Gastroesophageal sphincter (tissue), 3 donors: ENCODE measurements at regions not wholly inside any gene's neighbourhood (a gene's known extent, or its start where the extent isn't known, plus 50 kb on each side); places are given as distances from the start of the nearest gene placed in this dataset.

Experiments used
- EP300 ChIP-seq: sonication (generic); formaldehyde crosslinking; IDR thresholded peaks from one replicate; pipeline ENCODE4 v1.6.1; 2017; ENCODE audit warnings: antibody characterized with exemption, mild to moderate bottlenecking
- POLR2A ChIP-seq, 2 donors: fragments of 450-650 bp; IDR thresholded peaks; one replicate each; pipeline ENCODE4 v1.6.1; 2017; ENCODE audit warnings: antibody characterized with exemption in 2 of 2, mild to moderate bottlenecking in 2 of 2, moderate library complexity in 1 of 2
- POLR2AphosphoS5 ChIP-seq: sonication (generic); formaldehyde crosslinking; IDR thresholded peaks from one replicate; pipeline ENCODE4 v1.6.1; 2017; ENCODE audit warnings: antibody characterized with exemption
- TF ChIP-seq, protein P1 (sequence below), 4 experiments: fragments of 200-600 bp in 2 of 4; fragments of 450-650 bp in 2 of 4; sonication (generic) in 1 of 4; IDR thresholded peaks; one replicate each; pipeline ENCODE4 v1.5.1; 2017 to 2019; ENCODE audit warnings: antibody characterized with exemption in 4 of 4, mild to moderate bottlenecking in 2 of 4, moderate library complexity in 2 of 4

DNA sequence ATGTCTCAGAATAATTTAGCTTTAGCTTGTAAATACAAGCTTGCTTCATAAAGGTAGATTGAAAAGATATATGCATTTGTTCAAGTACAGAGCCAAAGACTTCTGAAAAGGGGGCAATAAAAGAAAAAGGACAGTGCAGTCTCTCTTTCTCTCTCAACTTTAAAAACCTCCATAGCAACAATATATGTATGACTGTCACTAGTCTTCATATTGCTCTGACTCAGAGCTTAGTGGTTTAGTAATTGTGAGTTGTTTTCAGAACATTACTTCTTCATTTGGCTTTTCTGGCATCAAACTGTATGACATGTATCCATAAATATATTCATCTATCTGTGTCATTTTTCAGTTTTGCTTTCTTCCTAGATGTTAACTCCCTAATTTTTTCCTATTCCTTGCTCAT lies 194.6 kb upstream of the KIF2A start:
- TF ChIP-seq, protein P1, sequence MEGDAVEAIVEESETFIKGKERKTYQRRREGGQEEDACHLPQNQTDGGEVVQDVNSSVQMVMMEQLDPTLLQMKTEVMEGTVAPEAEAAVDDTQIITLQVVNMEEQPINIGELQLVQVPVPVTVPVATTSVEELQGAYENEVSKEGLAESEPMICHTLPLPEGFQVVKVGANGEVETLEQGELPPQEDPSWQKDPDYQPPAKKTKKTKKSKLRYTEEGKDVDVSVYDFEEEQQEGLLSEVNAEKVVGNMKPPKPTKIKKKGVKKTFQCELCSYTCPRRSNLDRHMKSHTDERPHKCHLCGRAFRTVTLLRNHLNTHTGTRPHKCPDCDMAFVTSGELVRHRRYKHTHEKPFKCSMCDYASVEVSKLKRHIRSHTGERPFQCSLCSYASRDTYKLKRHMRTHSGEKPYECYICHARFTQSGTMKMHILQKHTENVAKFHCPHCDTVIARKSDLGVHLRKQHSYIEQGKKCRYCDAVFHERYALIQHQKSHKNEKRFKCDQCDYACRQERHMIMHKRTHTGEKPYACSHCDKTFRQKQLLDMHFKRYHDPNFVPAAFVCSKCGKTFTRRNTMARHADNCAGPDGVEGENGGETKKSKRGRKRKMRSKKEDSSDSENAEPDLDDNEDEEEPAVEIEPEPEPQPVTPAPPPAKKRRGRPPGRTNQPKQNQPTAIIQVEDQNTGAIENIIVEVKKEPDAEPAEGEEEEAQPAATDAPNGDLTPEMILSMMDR (IDR thresholded peaks at IDR 0.05): no peak
- TF ChIP-seq POLR2AphosphoS5: no peak
- TF ChIP-seq POLR2A (IDR thresholded peaks at IDR 0.05): no peak
- no peak for TF ChIP-seq EP300
